CD14-positive monocyte (primary cell): ENCODE measurements at regions not wholly inside any gene's neighbourhood (a gene's known extent, or its start where the extent isn't known, plus 50 kb on each side); places are given as distances from the start of the nearest gene placed in this dataset.

Experiments used
- DNase-seq, 3 donors: peaks; one replicate each; pipeline ENCODE4 v3.0.0-alpha.2; 2011 to 2022
- H2AFZ ChIP-seq: 2 replicates; pipeline ENCODE4 v1.6.0; 2012; ENCODE audit warnings: mild to moderate bottlenecking, low read depth, low read length, inconsistent platforms; ENCODE audit not compliant: insufficient read depth, poor library complexity, severe bottlenecking
- H3K27ac ChIP-seq, 2 donors: 1 replicate in 1 of 2; 2 replicates in 1 of 2; pipeline ENCODE4 v1.5.1; 2012 to 2013; ENCODE audit warnings: low read length in 2 of 2, control low read depth in 1 of 2, inconsistent platforms in 1 of 2, low read depth in 1 of 2, mild to moderate bottlenecking in 1 of 2
- H3K27me3 ChIP-seq, 2 donors: one replicate each; pipeline versions ENCODE4 v1.6.0 to v1.6.1; 2011 to 2013; ENCODE audit warnings: low read length in 2 of 2; ENCODE audit not compliant: control insufficient read depth in 2 of 2, insufficient read depth in 2 of 2
- H3K36me3 ChIP-seq, 2 donors: replicated peaks in 1 of 2; 1 replicate in 1 of 2; 2 replicates in 1 of 2; pipeline versions ENCODE4 v1.5.1 to v1.6.1; 2012 to 2013; ENCODE audit warnings: low read length in 2 of 2, control low read depth in 1 of 2, inconsistent platforms in 1 of 2, mild to moderate bottlenecking in 1 of 2; ENCODE audit not compliant: insufficient read depth in 2 of 2, control insufficient read depth in 1 of 2
- H3K4me1 ChIP-seq, 2 donors: 1 replicate in 1 of 2; 2 replicates in 1 of 2; pipeline versions ENCODE4 v1.5.1 to v1.6.1; 2012 to 2013; ENCODE audit warnings: low read length in 2 of 2, control low read depth in 1 of 2, inconsistent platforms in 1 of 2, mild to moderate bottlenecking in 1 of 2, moderate library complexity in 1 of 2; ENCODE audit not compliant: insufficient read depth in 2 of 2, control insufficient read depth in 1 of 2
- H3K4me2 ChIP-seq: replicated peaks from 2 replicates; pipeline ENCODE3; 2012; ENCODE audit warnings: low read length, moderate library complexity, mild to moderate bottlenecking; ENCODE audit not compliant: poor library complexity, severe bottlenecking; ENCODE audit errors: extremely low read depth
- H3K4me3 ChIP-seq, 3 experiments: fragments of 200-600 bp in 1 of 3; sonication (generic) in 1 of 3; replicated peaks in 1 of 3; 1 replicate in 2 of 3; 2 replicates in 1 of 3; pipeline ENCODE4 v1.5.1; 2011 to 2013; ENCODE audit warnings: low read length in 3 of 3, mild to moderate bottlenecking in 3 of 3, control low read depth in 2 of 3, low read depth in 2 of 3, inconsistent platforms in 1 of 3, moderate library complexity in 1 of 3
- H3K79me2 ChIP-seq: 2 replicates; pipeline ENCODE4 v1.6.0; 2012; ENCODE audit warnings: mild to moderate bottlenecking, control low read depth, inconsistent platforms, low read length, moderate library complexity; ENCODE audit not compliant: insufficient read depth
- H3K9ac ChIP-seq: 2 replicates; pipeline ENCODE4 v1.6.0; 2017; ENCODE audit warnings: low read length, mild to moderate bottlenecking; ENCODE audit not compliant: insufficient read depth, poor library complexity, severe bottlenecking
- H3K9me3 ChIP-seq, 2 donors: replicated peaks in 1 of 2; 1 replicate in 1 of 2; 2 replicates in 1 of 2; pipeline versions ENCODE4 v1.5.1 to v1.6.1; 2012 to 2013; ENCODE audit warnings: low read length in 2 of 2, control low read depth in 1 of 2; ENCODE audit not compliant: control insufficient read depth in 1 of 2, insufficient read depth in 1 of 2
- H4K20me1 ChIP-seq: 2 replicates; pipeline ENCODE4 v1.6.0; 2012; ENCODE audit warnings: mild to moderate bottlenecking, low read length, control low read depth, moderate library complexity; ENCODE audit not compliant: insufficient read depth
- H3K27ac Mint-ChIP-seq, 7 donors: one replicate each; pipeline ENCODE4 v1.8.0; 2020; ENCODE audit warnings: mild to moderate bottlenecking in 7 of 7, mixed read lengths in 7 of 7, moderate library complexity in 6 of 7, inconsistent platforms in 2 of 7
- H3K27me3 Mint-ChIP-seq, 3 donors: one replicate each; pipeline ENCODE4 v1.8.0; 2021 to 2022; ENCODE audit warnings: low read depth in 3 of 3, mild to moderate bottlenecking in 3 of 3, mixed read lengths in 3 of 3, moderate library complexity in 3 of 3, inconsistent platforms in 1 of 3
- H3K36me3 Mint-ChIP-seq, 2 donors: one replicate each; pipeline ENCODE4 v1.8.0; 2020; ENCODE audit warnings: mixed read lengths in 2 of 2, inconsistent platforms in 1 of 2, mild to moderate bottlenecking in 1 of 2
- H3K4me1 Mint-ChIP-seq: one replicate; pipeline ENCODE4 v1.8.0; 2020; ENCODE audit warnings: mild to moderate bottlenecking, mixed read lengths
- H3K4me3 Mint-ChIP-seq, 2 donors: one replicate each; pipeline ENCODE4 v1.8.0; 2020; ENCODE audit warnings: mild to moderate bottlenecking in 2 of 2, mixed read lengths in 2 of 2, moderate library complexity in 1 of 2
- H3K9me3 Mint-ChIP-seq, 7 donors: one replicate each; pipeline ENCODE4 v1.8.0; 2020 to 2022; ENCODE audit warnings: mixed read lengths in 7 of 7, mild to moderate bottlenecking in 6 of 7, moderate library complexity in 6 of 7, inconsistent platforms in 2 of 7
- CTCF ChIP-seq: fragments of 200-600 bp; IDR thresholded peaks from one replicate; pipeline ENCODE4 v1.8.0; 2022; ENCODE audit warnings: antibody characterized with exemption, mild to moderate bottlenecking
- whole genome bisulfite sequencing: methylation state at CpG from one replicate; pipeline ENCODE4 v1.1.5; 2013; ENCODE audit warnings: missing lambda C conversion rate; ENCODE audit not compliant: insufficient coverage; 5-methylcytosine and 5-hydroxymethylcytosine counted together
- intact Hi-C, 2 donors: fragments of 100-400 bp; cut with micrococcal nuclease; formaldehyde crosslinking; loops; one replicate each; pipeline versions ENCODE4 v1.15.0 to v1.15.1; 2023

GRCh38 chr10:111990734-111991133 is 192.8 kb downstream of the GPAM start:
- no peak for TF ChIP-seq CTCF
- H3K4me1 ChIP-seq = no peaks in the 10 kb centered on the region
- H3K36me3 ChIP-seq = no peaks in the 10 kb centered on the region
- no peak overlapping the region for H2AFZ ChIP-seq
- intact Hi-C loops = no loop called here
- H3K27me3 ChIP-seq = no peaks in the 10 kb centered on the region
- H4K20me1 ChIP-seq = no peaks in the 10 kb centered on the region
- no peaks in the 10 kb centered on the region for H3K79me2 ChIP-seq
- H3K27ac ChIP-seq = no peak overlapping the region
- H3K9ac ChIP-seq = no peak overlapping the region
- 76% methylated on average over 3 of the region's 3 CpGs for WGBS
- Mint-ChIP-seq H3K36me3 (no peaks in the 10 kb centered on the region), H3K4me1 (no peaks in the 10 kb centered on the region), H3K9me3 (peaks cover 0 to 15% (median 2%) of the 10 kb centered on the region in 7 donors), H3K27ac (no peak overlapping the region), H3K4me3 (no peak overlapping the region), H3K27me3 (no peaks in the 10 kb centered on the region)
- no peak for DNase-seq
- H3K4me2 ChIP-seq = no peak overlapping the region
- H3K9me3 ChIP-seq = no peaks in the 10 kb centered on the region
- no peak overlapping the region for H3K4me3 ChIP-seq

GRCh38 chr10:111993321-111993720 is 190.2 kb downstream of the GPAM start:
- Histone ChIP-seq H3K79me2 (no peaks in the 10 kb centered on the region), H3K36me3 (no peaks in the 10 kb centered on the region), H3K27ac (no peak overlapping the region), H4K20me1 (no peaks in the 10 kb centered on the region), H2AFZ (no peak overlapping the region), H3K9ac (no peak overlapping the region), H3K4me1 (no peaks in the 10 kb centered on the region), H3K4me3 (no peak overlapping the region), H3K9me3 (no peaks in the 10 kb centered on the region), H3K27me3 (no peaks in the 10 kb centered on the region), H3K4me2 (no peak overlapping the region)
- H3K27me3 Mint-ChIP-seq = no peaks in the 10 kb centered on the region
- no peak for DNase-seq
- no peaks in the 10 kb centered on the region for H3K4me1 Mint-ChIP-seq
- H3K36me3 Mint-ChIP-seq = no peaks in the 10 kb centered on the region
- H3K4me3 Mint-ChIP-seq = no peak overlapping the region
- peaks cover 0 to 8% (median 5%) of the 10 kb centered on the region in 7 donors for H3K9me3 Mint-ChIP-seq
- intact Hi-C loops = no loop called here
- no peak overlapping the region for H3K27ac Mint-ChIP-seq
- WGBS = 100% methylated on average over 1 of the region's 1 CpG
- no peak for TF ChIP-seq CTCF
